ENCODE measurements at regions not wholly inside any gene's neighbourhood (a gene's known extent, or its start where the extent isn't known, plus 50 kb on each side); places are given as distances from the start of the nearest gene placed in this dataset.

- no peak for TF ChIP-seq CTCF (IDR thresholded peaks at IDR 0.05)
- TF ChIP-seq POLR2A (IDR thresholded peaks at IDR 0.05) = no peak
Measured at GRCh38 chr4:156321203-156321602, 367.5 kb upstream of the CTSO start.

All from esophagus squamous epithelium (tissue), 4 donors.